NCI-H2196 treated with DMSO at 0.1 percent for 48 hours (cell line): ENCODE measurements at regions not wholly inside any gene's neighbourhood (a gene's known extent, or its start where the extent isn't known, plus 50 kb on each side); places are given as distances from the start of the nearest gene placed in this dataset.
"Not testable (repeated sequence)": the region's sequence is repeated elsewhere in the genome, so short reads cannot be mapped to it uniquely, and the experiment has no call there.

Source experiments
- DNase-seq: peaks from one replicate; lab custom pipeline; 2025; ENCODE audit not compliant: unreplicated experiment; lab: John Stamatoyannopoulos, UW

GRCh38 chr21:28325618-28326017 lies 667.1 kb downstream of the LTN1 start:
- no peak for DNase-seq

DNA sequence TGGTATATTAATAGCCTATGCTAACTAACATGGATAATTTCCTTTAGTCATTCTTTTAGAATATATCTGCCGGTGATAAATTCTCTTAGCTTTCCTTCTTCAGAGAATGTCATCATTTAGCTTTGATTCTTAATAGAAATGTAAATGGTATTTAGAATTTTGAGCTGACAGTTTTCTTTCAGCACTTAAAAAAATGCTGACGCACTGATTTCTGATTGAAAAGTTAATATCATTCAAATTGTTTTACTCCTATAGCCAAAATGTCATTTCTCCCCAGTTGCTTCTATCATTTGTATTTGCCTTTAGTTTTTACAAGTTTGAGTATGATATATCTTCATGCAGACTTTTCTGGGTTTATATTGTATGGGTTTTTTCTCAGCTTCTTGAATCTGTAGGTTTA lies 668.0 kb downstream of the LTN1 start:
- no peak for DNase-seq

- no peak for DNase-seq
Measured at GRCh38 chr21:28317177-28317950, 675.3 kb downstream of the LTN1 start.

DNA sequence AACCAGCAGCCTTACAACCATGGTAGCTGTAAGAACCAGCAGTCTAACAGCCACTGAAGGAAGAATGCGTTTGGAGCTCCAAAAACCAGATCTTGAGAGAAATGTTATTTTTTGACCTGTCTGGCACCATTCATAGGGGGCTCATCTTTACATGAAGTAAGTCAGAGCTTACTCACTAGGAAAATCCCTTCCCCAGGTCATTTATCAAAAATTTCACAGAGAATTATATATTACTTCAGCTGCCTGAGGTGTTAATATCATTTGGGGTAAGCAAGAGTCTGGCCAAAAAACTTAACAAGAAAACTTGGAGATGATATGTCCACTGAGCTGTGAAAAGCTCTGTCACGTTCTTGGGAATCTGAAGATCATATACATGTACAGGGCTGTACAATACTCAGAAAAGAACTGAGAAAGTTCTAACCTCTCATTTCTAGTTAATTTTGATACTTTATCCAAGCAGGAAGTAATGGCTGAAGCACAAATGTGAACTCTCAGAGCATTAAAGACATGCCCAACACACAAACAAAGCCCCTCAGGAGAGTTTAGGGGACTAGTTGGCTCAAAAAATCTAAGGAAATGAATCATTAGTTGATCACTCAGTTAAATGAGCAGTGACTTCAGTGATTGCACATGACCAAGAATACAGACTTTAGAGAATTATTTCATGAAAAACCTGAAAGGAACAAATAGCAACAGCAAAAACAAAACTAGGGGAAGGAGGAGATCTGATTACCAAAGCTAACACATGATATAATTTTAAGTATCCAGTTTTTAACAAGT lies 681.1 kb downstream of the LTN1 start:
- no peak for DNase-seq

GRCh38 chr21:28310711-28311110 lies 682.0 kb downstream of the LTN1 start:
- no peak for DNase-seq

GRCh38 chr21:28310171-28310685 lies 682.4 kb downstream of the LTN1 start:
- no peak for DNase-seq

DNA sequence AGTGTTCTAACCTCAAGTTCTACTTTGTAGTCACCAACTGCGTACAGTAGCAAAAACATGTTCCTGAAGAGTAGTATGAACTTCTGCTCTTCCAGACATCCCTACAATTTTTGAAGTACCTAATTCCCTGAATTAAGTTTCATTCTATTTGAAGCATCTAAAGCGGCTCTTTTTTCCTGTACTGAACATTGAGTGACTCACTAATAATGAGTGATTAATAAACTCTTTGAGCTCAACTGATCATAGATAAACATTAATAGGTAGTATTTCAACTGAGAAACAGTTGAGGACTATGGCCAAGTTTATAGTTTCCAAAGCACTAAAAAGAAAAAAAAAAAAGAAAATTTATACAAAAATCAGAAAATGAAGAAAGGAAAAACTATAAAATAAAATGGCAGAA lies 683.1 kb downstream of the LTN1 start:
- DNase-seq = no peak

- no peak for DNase-seq
Measured at GRCh38 chr21:28308516-28308915, 684.2 kb downstream of the LTN1 start.

DNA sequence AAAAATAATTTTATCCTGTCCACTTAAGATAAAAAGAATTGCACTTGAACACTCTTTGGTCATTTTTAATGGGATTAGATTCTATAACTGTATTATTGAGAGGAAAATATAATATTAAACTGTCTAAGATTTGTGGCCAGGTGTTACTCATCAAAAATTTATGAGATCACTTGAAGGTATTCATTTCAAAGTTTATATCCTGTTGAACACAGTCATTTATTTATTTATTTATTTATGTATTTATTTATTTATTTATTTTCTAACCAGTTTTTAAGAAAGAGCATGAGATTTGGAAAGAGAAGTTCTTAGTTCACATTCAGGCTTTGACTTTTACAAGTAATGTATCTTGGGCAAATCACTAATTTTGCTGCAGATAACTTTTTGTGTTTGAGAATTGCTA lies 692.7 kb downstream of the LTN1 start:
- DNase-seq = no peak

GRCh38 chr21:28298251-28298672 lies 694.4 kb downstream of the LTN1 start:
- DNase-seq = no peak

- no peak for DNase-seq
Measured at GRCh38 chr21:28294051-28294450, 698.6 kb downstream of the LTN1 start.

GRCh38 chr21:28283641-28284490 lies 708.8 kb downstream of the LTN1 start:
- no peak for DNase-seq

DNA sequence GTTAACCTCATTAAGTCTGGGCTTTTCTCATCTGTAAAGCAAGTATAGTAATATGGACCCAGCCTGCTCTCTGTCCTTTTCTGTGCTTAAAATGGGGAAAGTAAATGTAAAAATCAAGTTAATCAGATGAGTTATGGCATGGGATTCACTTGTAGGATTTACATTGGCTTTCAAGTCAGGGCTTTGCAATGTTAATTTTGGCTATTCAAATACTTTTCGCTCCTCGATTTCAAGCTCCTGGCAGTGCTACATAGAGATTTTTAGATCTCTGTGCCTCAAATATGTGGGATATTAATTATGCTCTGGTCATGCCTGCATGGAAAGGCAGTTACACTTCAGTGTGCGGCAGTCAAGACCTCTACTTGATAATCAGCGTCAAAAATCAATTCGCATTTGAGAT lies 709.8 kb downstream of the LTN1 start:
- no peak for DNase-seq

- not testable (repeated sequence) for DNase-seq
Measured at GRCh38 chr21:28281357-28281756, 711.3 kb downstream of the LTN1 start.

- DNase-seq = no peak
Measured at GRCh38 chr21:28280611-28281010, 712.1 kb downstream of the LTN1 start.

GRCh38 chr21:28277324-28277723 lies 715.4 kb downstream of the LTN1 start:
- DNase-seq = no peak

GRCh38 chr21:28272272-28272992 lies 720.2 kb downstream of the LTN1 start:
- no peak for DNase-seq

DNA sequence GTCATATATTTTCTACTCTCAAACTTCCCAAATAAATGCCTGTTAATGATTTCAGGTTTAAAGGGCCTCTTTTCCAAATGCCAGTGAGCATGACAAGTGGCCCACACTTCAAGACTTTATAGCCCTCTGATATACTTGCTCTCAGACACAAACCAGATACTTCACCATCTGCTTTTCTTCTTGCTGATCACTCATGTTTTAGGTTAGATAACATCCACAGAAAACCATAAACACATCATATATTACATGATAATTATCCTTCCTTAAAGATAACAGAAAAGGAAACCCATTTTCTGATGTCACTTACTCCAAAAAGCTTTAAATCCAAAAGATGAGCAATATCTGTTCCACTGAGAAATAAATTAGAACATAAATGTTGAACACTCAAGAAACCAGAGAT lies 723.5 kb downstream of the LTN1 start:
- no peak for DNase-seq

- no peak for DNase-seq
Measured at GRCh38 chr21:28268685-28269084, 724.0 kb downstream of the LTN1 start.

DNA sequence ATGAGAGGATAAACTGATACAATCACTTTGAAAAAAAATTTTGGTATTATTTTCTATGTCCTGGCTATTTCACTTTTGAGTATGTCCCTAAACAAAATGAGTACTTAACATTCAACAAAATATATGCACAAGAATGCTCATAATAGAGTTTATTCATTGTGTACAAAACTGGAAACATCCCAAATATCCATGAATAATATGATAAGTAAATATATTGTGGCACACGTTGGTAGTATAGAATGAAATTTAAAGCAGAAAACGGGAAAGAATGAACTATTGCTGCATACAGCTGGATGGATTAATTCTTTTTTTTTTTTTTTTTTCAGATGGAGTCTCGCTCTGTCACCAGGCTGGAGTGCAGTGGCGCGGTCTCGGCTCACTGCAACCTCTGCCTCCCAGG lies 725.2 kb downstream of the LTN1 start:
- no peak for DNase-seq

DNA sequence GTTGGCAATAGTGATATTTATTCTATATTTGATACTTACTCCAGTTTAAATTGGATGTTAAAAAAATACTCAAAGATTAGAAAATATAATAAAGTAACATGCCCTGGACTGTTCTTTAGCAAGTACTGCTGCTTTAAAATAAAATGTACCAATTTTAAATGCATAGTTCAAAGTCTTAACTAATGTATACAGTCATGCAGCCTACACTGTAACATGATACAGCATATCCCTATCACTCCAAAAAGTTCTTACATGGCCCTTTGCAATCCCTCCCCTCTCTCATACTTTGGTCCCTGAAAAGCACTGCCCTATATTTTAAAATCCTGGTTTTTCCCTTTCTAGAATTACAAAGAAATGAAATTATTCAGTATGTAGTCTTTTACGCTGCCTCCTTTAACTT lies 726.6 kb downstream of the LTN1 start:
- DNase-seq = no peak
